DMS153 treated with DMSO at 0.1 percent for 48 hours (cell line): ENCODE measurements at regions not wholly inside any gene's neighbourhood (a gene's known extent, or its start where the extent isn't known, plus 50 kb on each side); places are given as distances from the start of the nearest gene placed in this dataset.
"Not testable (repeated sequence)": the region's sequence is repeated elsewhere in the genome, so short reads cannot be mapped to it uniquely, and the experiment has no call there.

Experiments used
- DNase-seq: peaks from one replicate; lab custom pipeline; 2025; ENCODE audit not compliant: unreplicated experiment; lab: John Stamatoyannopoulos, UW

GRCh38 chr10:8278099-8278498, 223.6 kb downstream of the GATA3 start:
- DNase-seq: no peak

DNA sequence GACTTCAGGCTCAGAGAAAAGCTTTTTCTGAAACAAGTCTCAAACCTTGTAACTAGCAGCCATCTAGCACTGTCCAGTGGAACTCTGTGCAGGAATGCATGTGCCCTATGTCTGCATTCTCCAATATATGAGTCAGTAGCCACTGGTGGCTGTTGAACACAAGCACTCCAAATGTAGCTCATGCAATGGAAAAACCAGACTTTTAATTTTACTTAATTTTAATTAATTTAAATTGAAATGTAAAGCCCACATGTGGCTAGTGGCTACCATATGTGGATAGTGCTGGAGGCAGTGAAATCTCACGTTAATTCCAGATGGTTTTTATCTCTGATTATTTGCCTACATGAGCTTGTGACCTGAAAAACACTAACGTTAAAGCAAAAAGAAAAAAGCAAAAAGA, 225.1 kb downstream of the GATA3 start:
- DNase-seq: no peak

DNA sequence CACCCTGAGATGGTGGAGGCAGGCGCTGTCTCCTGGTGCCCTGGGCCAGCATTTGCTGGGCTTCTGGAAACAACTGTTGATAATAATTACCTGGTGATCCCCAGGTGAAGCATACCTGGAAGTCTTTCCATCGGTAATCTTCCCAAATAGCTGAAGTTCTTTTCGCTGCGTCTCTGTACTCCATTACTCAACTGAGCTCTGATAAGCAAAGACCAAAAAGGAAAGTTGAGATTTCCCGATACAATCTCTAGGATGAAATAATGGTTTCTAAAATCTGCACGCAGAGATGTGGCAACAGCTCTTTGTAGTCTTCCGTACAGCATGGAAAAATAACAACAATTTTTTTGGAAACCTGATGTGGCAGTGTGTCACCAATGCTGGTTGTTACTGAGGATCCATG, 226.5 kb downstream of the GATA3 start:
- DNase-seq: no peak

- DNase-seq: no peak
Measured at GRCh38 chr10:8282340-8282739, 227.9 kb downstream of the GATA3 start.

DNA sequence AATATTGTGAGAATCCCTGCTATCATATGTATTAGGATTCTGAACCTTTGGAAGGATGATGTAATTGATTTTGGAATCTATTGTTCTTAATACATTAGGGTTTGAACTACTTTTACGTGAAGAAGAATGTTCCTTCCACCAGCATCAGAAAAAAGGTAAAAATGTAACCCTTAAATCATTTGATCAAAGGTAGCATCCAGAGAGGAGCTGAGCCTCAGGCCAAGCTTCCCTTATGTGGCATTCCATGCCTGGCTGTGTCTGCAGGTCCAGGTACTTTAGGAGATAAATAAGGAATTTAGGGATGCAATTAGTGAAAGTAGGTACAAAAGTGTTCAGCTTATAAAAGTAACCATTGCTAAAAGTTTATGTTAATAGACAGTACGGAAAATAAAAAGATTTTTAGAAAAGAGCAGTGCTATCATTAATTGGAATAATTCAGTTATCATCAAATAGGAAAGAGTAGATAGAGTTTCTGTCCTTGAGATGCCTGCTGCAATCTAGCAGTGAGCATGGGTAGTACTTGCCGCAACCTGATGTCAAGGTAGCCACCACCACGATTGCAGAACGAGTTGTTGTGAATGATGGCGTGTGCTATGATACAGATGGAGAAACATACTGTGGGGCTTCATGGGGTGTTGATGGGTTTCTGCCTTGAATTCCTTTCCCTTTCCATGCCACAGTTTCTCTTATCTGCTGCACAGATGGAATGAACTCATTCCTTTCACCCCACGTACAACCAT, 228.8 kb downstream of the GATA3 start:
- no peak for DNase-seq

DNA sequence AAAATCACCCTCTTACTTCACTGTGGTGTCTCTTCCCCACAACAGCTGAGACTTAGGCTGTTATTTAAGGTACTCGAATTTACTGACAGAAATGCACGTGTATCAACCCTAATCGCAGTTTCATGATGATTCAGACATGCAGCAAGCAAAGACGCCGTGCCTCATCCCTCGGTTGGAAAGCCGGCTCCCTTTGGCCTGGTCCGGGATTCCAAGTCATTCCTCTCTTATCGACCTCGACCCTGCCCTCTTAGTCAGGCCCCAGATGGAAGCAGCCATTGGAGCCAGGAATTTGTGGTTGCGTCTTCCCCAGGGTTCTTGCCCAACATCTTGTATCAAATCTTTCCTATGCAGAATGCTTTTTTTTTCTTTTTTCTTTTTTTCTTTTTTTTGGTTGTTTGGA, 229.5 kb downstream of the GATA3 start:
- DNase-seq: no peak

DNA sequence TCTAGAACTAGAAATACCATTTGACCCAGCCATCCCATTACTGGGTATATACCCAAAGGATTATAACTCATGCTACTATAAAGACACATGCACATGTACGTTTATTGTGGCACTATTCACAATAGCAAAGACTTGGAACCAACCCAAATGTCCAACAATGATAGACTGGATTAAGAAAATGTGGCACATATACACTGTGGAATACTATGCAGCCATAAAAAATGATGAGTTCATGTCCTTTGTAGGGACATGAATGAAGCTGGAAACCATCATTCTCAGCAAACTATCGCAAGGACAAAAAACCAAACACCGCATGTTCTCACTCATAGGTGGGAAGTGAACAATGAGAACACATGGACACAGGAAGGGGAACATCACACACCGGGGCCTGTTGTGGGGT, 231.5 kb downstream of the GATA3 start:
- DNase-seq: not testable (repeated sequence)

DNA sequence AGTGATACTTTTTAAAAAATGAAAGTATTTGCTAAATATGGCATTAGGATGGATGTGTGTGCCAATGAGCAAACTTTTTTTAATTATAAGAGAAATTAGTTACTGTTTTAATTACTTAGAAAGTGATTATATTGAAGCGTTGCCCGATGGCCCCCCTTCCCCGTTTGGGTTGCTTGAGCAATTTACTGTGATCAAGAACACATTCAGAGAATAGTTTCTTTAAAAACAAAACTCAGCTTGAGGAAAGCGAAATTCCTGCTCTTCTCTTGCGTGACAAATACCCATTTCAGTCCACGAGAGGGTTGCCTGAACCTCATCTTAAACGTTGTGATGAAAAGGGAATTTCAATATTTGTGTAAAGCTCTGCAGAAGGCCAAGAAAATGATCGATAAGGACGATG, 234.1 kb downstream of the GATA3 start:
- no peak for DNase-seq

- no peak for DNase-seq
Measured at GRCh38 chr10:8289186-8289924, 234.9 kb downstream of the GATA3 start.

GRCh38 chr10:8294779-8295178, 240.3 kb downstream of the GATA3 start:
- DNase-seq: no peak

GRCh38 chr10:8295311-8295710, 240.8 kb downstream of the GATA3 start:
- DNase-seq: no peak

DNA sequence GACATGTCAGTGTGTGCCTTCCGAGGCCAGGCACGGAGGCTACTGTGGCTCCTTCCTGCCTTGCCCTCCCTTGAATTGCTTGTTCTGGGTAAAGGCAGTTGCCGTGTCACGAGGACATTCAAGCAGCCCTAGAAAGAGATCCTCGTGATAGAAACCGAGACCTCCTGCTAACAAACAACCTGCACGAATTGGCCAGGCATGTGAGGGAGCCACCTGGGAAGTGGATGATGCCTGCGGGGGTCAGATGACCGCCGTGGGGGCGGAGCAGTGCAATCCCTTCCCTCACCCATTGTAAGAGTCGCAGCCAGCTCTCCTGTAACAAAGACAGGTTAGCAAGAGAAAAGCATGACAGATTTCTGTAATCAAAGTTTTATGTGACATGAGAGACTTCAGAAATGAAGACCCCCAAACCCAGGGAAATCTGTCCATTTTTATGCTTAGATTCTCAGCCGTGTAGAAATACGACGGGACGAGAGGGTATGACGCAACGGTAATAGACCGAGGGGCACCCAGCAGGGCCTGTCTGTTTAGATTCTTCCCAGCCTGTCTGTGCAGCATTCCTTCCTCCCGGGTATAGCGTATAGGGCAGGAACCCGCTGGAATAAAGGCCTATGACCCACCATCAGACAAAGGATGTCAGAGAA, 241.7 kb downstream of the GATA3 start:
- no peak for DNase-seq

- DNase-seq: no peak
Measured at GRCh38 chr10:8296734-8297101, 242.2 kb downstream of the GATA3 start.

DNA sequence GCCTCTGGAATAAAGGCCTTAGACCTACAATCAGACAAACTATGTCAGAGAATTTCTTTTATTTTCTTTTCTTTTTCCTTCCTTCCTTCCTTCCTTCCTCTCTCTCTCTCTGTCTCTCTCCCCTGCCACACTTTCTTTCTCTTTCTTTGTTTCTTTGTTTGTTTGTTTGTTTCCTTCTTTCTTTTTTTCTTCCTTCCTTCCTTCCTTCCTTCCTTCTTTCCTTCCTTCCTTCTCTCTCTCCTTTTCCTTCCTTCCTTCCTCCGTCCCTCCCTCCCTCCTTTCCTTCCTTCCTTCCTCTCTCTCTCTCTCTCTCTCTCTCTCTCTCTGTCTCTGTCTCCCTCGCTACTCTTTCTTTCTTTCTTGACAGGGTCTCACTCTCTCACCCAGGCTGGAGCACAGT, 242.6 kb downstream of the GATA3 start:
- no peak for DNase-seq

- DNase-seq: no peak
Measured at GRCh38 chr10:8297959-8298358, 243.5 kb downstream of the GATA3 start.

DNA sequence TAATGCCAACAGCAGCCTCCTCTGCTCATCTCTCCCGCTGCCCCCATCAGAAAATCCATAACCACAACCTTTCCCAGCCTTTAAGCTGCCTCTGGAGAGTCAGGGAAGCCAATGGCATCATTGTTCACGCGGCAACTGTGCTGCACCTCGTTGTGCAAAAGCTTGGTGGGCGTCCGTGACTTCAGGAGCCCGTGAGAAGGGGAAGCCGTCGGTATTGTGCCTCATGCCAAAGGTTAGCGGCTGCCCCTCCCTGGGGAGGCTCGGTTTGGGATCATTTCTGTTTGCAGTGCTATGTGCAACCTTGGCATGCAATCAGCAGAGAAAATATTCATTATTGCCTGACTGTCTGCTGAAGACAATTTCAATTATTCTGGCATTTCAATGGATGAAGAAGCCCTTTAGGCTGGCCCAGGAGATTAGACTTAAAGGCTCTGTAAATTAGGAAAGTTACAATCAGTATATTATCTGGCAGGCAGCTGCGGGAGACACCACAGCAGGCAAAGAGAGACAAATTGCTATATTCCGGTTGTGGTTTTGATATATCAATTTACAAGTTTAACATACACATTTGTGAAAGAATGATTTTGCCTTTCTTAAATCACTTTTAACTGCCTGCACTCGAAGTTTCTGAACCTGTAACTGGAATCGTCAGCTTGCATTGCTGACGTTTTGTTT, 244.5 kb downstream of the GATA3 start:
- DNase-seq: no peak

GRCh38 chr10:8300925-8301324, 246.4 kb downstream of the GATA3 start:
- DNase-seq: no peak

- no peak for DNase-seq
Measured at GRCh38 chr10:8301333-8301732, 246.8 kb downstream of the GATA3 start.

- no peak for DNase-seq
Measured at GRCh38 chr10:8301831-8302230, 247.3 kb downstream of the GATA3 start.

GRCh38 chr10:8302565-8302964, 248.1 kb downstream of the GATA3 start:
- DNase-seq: no peak

DNA sequence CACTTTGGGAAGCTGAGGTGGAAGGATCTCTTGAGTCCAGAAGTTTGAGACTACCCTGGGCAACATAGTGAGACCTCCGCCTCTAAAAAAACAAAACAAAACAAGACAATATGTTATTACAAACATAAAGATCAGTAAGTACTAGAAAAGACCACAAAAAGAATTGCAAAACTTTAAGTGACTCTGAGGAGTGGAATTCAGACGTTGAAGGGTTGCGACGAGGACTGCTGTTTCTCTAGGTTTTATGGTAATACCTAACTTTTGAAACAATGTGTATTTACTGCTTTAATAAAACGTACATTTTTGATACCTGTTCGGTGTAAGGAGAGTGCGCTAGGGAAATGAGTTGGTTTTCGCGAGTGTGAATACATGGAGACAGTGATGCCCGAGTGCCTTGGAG, 250.4 kb downstream of the GATA3 start:
- DNase-seq: no peak
